DOHH2 (cell line): ENCODE measurements at regions not wholly inside any gene's neighbourhood (a gene's known extent, or its start where the extent isn't known, plus 50 kb on each side); places are given as distances from the start of the nearest gene placed in this dataset.

Experiments used
- H3F3A ChIP-seq: fragments of 200-600 bp; sonication (generic), shearing (Covaris generic); 2 replicates; pipeline ENCODE4 v1.6.0; 2016; ENCODE audit warnings: antibody characterized with exemption, mild to moderate bottlenecking; ENCODE audit not compliant: control insufficient read depth, insufficient read depth
- H3K27ac ChIP-seq: fragments of 200-600 bp; sonication (generic); 2 replicates; pipeline ENCODE4 v1.5.1; 2014; ENCODE audit warnings: low read depth, mild to moderate bottlenecking, low read length, moderate library complexity
- H3K27me3 ChIP-seq: fragments of 200-600 bp; sonication (generic); 2 replicates; pipeline ENCODE4 v1.6.1; 2014; ENCODE audit warnings: mild to moderate bottlenecking, low read length, mixed read lengths; ENCODE audit not compliant: control insufficient read depth
- H3K36me3 ChIP-seq: fragments of 200-600 bp; sonication (generic); 2 replicates; pipeline ENCODE4 v1.6.1; 2014; ENCODE audit warnings: mild to moderate bottlenecking, low read length, moderate library complexity, mixed read lengths; ENCODE audit not compliant: control insufficient read depth
- H3K4me1 ChIP-seq: fragments of 200-600 bp; sonication (generic); 2 replicates; pipeline ENCODE4 v1.6.1; 2014; ENCODE audit warnings: mild to moderate bottlenecking, low read length, mixed read lengths; ENCODE audit not compliant: control insufficient read depth
- H3K4me2 ChIP-seq: fragments of 200-600 bp; sonication (generic); 2 replicates; pipeline ENCODE4 v1.6.0; 2014; ENCODE audit warnings: mild to moderate bottlenecking, low read length, moderate library complexity
- H3K4me3 ChIP-seq: fragments of 200-600 bp; sonication (generic); 2 replicates; pipeline ENCODE4 v1.5.1; 2014; ENCODE audit warnings: mild to moderate bottlenecking, low read length, mixed read lengths
- H3K79me2 ChIP-seq: fragments of 200-600 bp; sonication (generic); 2 replicates; pipeline ENCODE4 v1.6.1; 2014; ENCODE audit warnings: mild to moderate bottlenecking, low read length, mixed read lengths; ENCODE audit not compliant: control insufficient read depth
- H3K9me2 ChIP-seq: fragments of 200-600 bp; sonication (generic); replicated peaks from 2 replicates; pipeline ENCODE4 v1.6.1; 2014; ENCODE audit warnings: mild to moderate bottlenecking, low read length, mixed read lengths; ENCODE audit not compliant: control insufficient read depth
- H3K9me3 ChIP-seq: fragments of 200-600 bp; sonication (generic); 2 replicates; pipeline ENCODE4 v1.6.1; 2014; ENCODE audit warnings: antibody characterized with exemption, low read length, mixed read lengths; ENCODE audit not compliant: control insufficient read depth, insufficient read depth
- H4K20me1 ChIP-seq: fragments of 200-600 bp; sonication (generic); 2 replicates; pipeline ENCODE4 v1.6.0; 2014; ENCODE audit warnings: low read depth, mild to moderate bottlenecking, antibody characterized with exemption, low read length, moderate library complexity; ENCODE audit not compliant: control insufficient read depth, insufficient read depth
- CTCF ChIP-seq: fragments of 200-600 bp; sonication (generic); IDR thresholded peaks from one replicate; pipeline ENCODE4 v1.5.1; 2014; ENCODE audit warnings: antibody characterized with exemption, mild to moderate bottlenecking, low read depth, low read length; ENCODE audit not compliant: poor library complexity, severe bottlenecking
- EZH2phosphoT487 ChIP-seq: fragments of 200-600 bp; sonication (generic); IDR thresholded peaks from 2 replicates; pipeline ENCODE4 v1.6.1; 2017; ENCODE audit warnings: borderline replicate concordance, mild to moderate bottlenecking, antibody characterized with exemption, low read length, moderate library complexity, mixed read lengths

- Histone ChIP-seq H3K4me3 (no peak overlapping the region), H4K20me1 (no peaks in the 10 kb centered on the region), H3K4me1 (no peaks in the 10 kb centered on the region), H3K4me2 (no peak overlapping the region), H3K27me3 (no peaks in the 10 kb centered on the region), H3K79me2 (no peaks in the 10 kb centered on the region), H3K9me3 (no peaks in the 10 kb centered on the region), H3K27ac (no peak overlapping the region), H3K36me3 (no peaks in the 10 kb centered on the region), H3K9me2 (no peaks in the 10 kb centered on the region), H3F3A (no peaks in the 10 kb centered on the region)
- TF ChIP-seq CTCF (no peak), EZH2phosphoT487 (no peak)
Observed at GRCh38 chr10:107873007-107873406, 708.5 kb upstream of the SORCS1 start.

GRCh38 chr10:107865691-107866090, 701.2 kb upstream of the SORCS1 start:
- H3F3A ChIP-seq = no peaks in the 10 kb centered on the region
- H3K4me1 ChIP-seq = no peaks in the 10 kb centered on the region
- no peaks in the 10 kb centered on the region for H3K9me2 ChIP-seq
- H3K4me2 ChIP-seq = no peak overlapping the region
- no peaks in the 10 kb centered on the region for H3K9me3 ChIP-seq
- TF ChIP-seq EZH2phosphoT487 (no peak), CTCF (no peak)
- H4K20me1 ChIP-seq = no peaks in the 10 kb centered on the region
- no peaks in the 10 kb centered on the region for H3K36me3 ChIP-seq
- no peak overlapping the region for H3K27ac ChIP-seq
- no peaks in the 10 kb centered on the region for H3K27me3 ChIP-seq
- H3K4me3 ChIP-seq = no peak overlapping the region
- H3K79me2 ChIP-seq = no peaks in the 10 kb centered on the region

- H3K4me3 ChIP-seq = no peak overlapping the region
- TF ChIP-seq EZH2phosphoT487 = no peak
- TF ChIP-seq CTCF = no peak
- H3K4me1 ChIP-seq = no peaks in the 10 kb centered on the region
- no peaks in the 10 kb centered on the region for H3K36me3 ChIP-seq
- no peaks in the 10 kb centered on the region for H3K9me3 ChIP-seq
- no peaks in the 10 kb centered on the region for H4K20me1 ChIP-seq
- H3K79me2 ChIP-seq = no peaks in the 10 kb centered on the region
- H3K27ac ChIP-seq = no peak overlapping the region
- H3K9me2 ChIP-seq = no peaks in the 10 kb centered on the region
- no peaks in the 10 kb centered on the region for H3F3A ChIP-seq
- H3K4me2 ChIP-seq = no peak overlapping the region
- no peaks in the 10 kb centered on the region for H3K27me3 ChIP-seq
Observed at GRCh38 chr10:107859065-107859464, 694.6 kb upstream of the SORCS1 start.

GRCh38 chr10:107856047-107856315, 691.5 kb upstream of the SORCS1 start:
- H3K36me3 ChIP-seq = no peaks in the 10 kb centered on the region
- no peak overlapping the region for H3K4me3 ChIP-seq
- H3K9me2 ChIP-seq = no peaks in the 10 kb centered on the region
- H3K27ac ChIP-seq = no peak overlapping the region
- H3K79me2 ChIP-seq = no peaks in the 10 kb centered on the region
- H3K4me2 ChIP-seq = no peak overlapping the region
- H4K20me1 ChIP-seq = no peaks in the 10 kb centered on the region
- TF ChIP-seq CTCF (no peak), EZH2phosphoT487 (no peak)
- H3K27me3 ChIP-seq = no peaks in the 10 kb centered on the region
- no peaks in the 10 kb centered on the region for H3K4me1 ChIP-seq
- no peaks in the 10 kb centered on the region for H3F3A ChIP-seq
- no peaks in the 10 kb centered on the region for H3K9me3 ChIP-seq
